Sigmoid colon (tissue), 4 donors: ENCODE measurements at regions not wholly inside any gene's neighbourhood (a gene's known extent, or its start where the extent isn't known, plus 50 kb on each side); places are given as distances from the start of the nearest gene placed in this dataset.

Experiments used
- POLR2A ChIP-seq, 2 donors: fragments of 450-650 bp; IDR thresholded peaks; one replicate each; pipeline ENCODE4 v1.6.1; 2016; ENCODE audit warnings: antibody characterized with exemption in 2 of 2, mild to moderate bottlenecking in 2 of 2, moderate library complexity in 2 of 2
- POLR2AphosphoS5 ChIP-seq, 4 donors: sonication (generic); formaldehyde crosslinking; IDR thresholded peaks; one replicate each; pipeline ENCODE4 v1.6.1; 2017; ENCODE audit warnings: antibody characterized with exemption in 4 of 4
- TF ChIP-seq, protein P1 (sequence below), 4 experiments: fragments of 450-650 bp in 3 of 4; fragments of 200-600 bp in 1 of 4; IDR thresholded peaks; one replicate each; pipeline ENCODE4 v1.5.1; 2016 to 2019; ENCODE audit warnings: antibody characterized with exemption in 4 of 4, mild to moderate bottlenecking in 3 of 4, moderate library complexity in 2 of 4

DNA sequence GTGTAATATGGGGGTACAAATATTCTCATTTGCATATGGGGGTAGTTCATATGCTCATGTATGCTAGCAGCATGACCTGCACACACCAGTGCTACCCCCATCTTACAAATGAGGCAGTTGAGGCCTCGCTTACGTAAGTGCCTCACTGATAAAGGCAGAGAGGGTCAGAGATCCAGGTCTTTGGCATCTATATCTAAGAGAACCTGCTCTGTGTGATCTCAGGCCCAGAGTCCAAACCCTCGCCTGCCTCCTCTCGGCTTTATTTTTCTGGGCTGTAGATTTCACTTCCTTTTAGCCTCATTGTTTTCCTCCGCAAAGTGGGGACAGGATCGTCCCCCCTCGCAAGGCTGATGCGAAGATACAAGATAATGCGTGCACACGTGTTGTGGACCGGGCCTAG is 325.2 kb downstream of the MN1 start:
- TF ChIP-seq, protein P1, sequence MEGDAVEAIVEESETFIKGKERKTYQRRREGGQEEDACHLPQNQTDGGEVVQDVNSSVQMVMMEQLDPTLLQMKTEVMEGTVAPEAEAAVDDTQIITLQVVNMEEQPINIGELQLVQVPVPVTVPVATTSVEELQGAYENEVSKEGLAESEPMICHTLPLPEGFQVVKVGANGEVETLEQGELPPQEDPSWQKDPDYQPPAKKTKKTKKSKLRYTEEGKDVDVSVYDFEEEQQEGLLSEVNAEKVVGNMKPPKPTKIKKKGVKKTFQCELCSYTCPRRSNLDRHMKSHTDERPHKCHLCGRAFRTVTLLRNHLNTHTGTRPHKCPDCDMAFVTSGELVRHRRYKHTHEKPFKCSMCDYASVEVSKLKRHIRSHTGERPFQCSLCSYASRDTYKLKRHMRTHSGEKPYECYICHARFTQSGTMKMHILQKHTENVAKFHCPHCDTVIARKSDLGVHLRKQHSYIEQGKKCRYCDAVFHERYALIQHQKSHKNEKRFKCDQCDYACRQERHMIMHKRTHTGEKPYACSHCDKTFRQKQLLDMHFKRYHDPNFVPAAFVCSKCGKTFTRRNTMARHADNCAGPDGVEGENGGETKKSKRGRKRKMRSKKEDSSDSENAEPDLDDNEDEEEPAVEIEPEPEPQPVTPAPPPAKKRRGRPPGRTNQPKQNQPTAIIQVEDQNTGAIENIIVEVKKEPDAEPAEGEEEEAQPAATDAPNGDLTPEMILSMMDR (IDR thresholded peaks at IDR 0.05): no peak
- TF ChIP-seq POLR2A (IDR thresholded peaks at IDR 0.05) (no peak), POLR2AphosphoS5 (IDR thresholded peaks at IDR 0.05) (no peak)
